Ovary (tissue), 7 donors: ENCODE measurements at regions not wholly inside any gene's neighbourhood (a gene's known extent, or its start where the extent isn't known, plus 50 kb on each side); places are given as distances from the start of the nearest gene placed in this dataset.

ENCODE experiments used
- DNase-seq, 5 donors: peaks; one replicate each; pipeline ENCODE4 v3.0.0-alpha.2; 2019 to 2020
- H3K27ac ChIP-seq, 2 donors: fragments of 200-600 bp; one replicate each; pipeline versions ENCODE4 v1.5.1 to v1.8.0; 2019 to 2022
- H3K27me3 ChIP-seq: fragments of 200-600 bp; one replicate; pipeline ENCODE4 v1.8.0; 2022
- H3K36me3 ChIP-seq: fragments of 200-600 bp; sonication (generic); one replicate; pipeline ENCODE4 v1.5.1; 2019
- H3K4me1 ChIP-seq: one replicate; pipeline ENCODE4 v1.8.1; 2013; ENCODE audit warnings: mild to moderate bottlenecking, moderate library complexity; ENCODE audit not compliant: insufficient read depth
- H3K4me3 ChIP-seq: fragments of 200-600 bp; sonication (generic); one replicate; pipeline ENCODE4 v1.5.1; 2017
- H3K9me3 ChIP-seq, 2 donors: fragments of 200-600 bp in 1 of 2; sonication (generic) in 1 of 2; one replicate each; pipeline versions ENCODE4 v1.5.1 to v1.8.1; 2013 to 2019; ENCODE audit warnings: mild to moderate bottlenecking in 1 of 2, moderate library complexity in 1 of 2
- CTCF ChIP-seq, 3 donors: fragments of 450-650 bp in 2 of 3; fragments of 200-600 bp in 1 of 3; IDR thresholded peaks; one replicate each; pipeline versions ENCODE4 v1.5.1 to v1.8.0; 2016 to 2022; ENCODE audit warnings: antibody characterized with exemption in 3 of 3, mild to moderate bottlenecking in 1 of 3
- EP300 ChIP-seq: sonication (generic); formaldehyde crosslinking; IDR thresholded peaks from one replicate; pipeline ENCODE4 v1.6.1; 2017; ENCODE audit warnings: antibody characterized with exemption
- POLR2A ChIP-seq: fragments of 450-650 bp; IDR thresholded peaks from one replicate; pipeline ENCODE4 v1.6.1; 2017; ENCODE audit warnings: antibody characterized with exemption, mild to moderate bottlenecking, moderate library complexity
- WGBS, 3 donors: extraction: QIAGEN DNeasy Blood & Tissue Kit in 1 of 3; methylation state at CpG; one replicate each; pipeline versions ENCODE4 v1.1.5 to v1.1.7; 2013 to 2017; 5-methylcytosine and 5-hydroxymethylcytosine counted together
- intact Hi-C, 4 donors: fragments of 100-400 bp; cut with DNase I; formaldehyde crosslinking; loops; one replicate each; pipeline versions ENCODE4 v1.11.0 to v1.15.1; 2022 to 2023
- donor health status: DM: no; HTN: no; CAD: no; lungs with moderate emphysema.
- donor health status: DM: no; HTN: no; CAD: no.
- donor health status: Bipolar disorder and iron deficiency.
- donor health status: DM: no; HTN: no; CAD: no.
- donor health status: DM: yes; HTN: yes; CAD: no.

- H3K36me3 ChIP-seq = no peaks in the 10 kb centered on the region
- TF ChIP-seq POLR2A = no peak
- TF ChIP-seq CTCF (IDR thresholded peaks at IDR 0.05) = no peak
- TF ChIP-seq EP300 = no peak
- H3K27me3 ChIP-seq = no peaks in the 10 kb centered on the region
- DNase-seq = no peak
- intact Hi-C loops = no loop called here
- H3K9me3 ChIP-seq = no peaks in the 10 kb centered on the region
- no peak overlapping the region for H3K4me3 ChIP-seq
- H3K27ac ChIP-seq = no peak overlapping the region
- no peaks in the 10 kb centered on the region for H3K4me1 ChIP-seq
Measured at GRCh38 chr6:144722925-144723324, 437.8 kb downstream of the UTRN start.

GRCh38 chr6:144723431-144723830 is 438.3 kb downstream of the UTRN start:
- H3K4me1 ChIP-seq = no peaks in the 10 kb centered on the region
- H3K27me3 ChIP-seq = no peaks in the 10 kb centered on the region
- TF ChIP-seq EP300 (no peak), POLR2A (no peak), CTCF (IDR thresholded peaks at IDR 0.05) (no peak)
- no peaks in the 10 kb centered on the region for H3K9me3 ChIP-seq
- no peak overlapping the region for H3K27ac ChIP-seq
- H3K36me3 ChIP-seq = no peaks in the 10 kb centered on the region
- no peak for DNase-seq
- no peak overlapping the region for H3K4me3 ChIP-seq
- intact Hi-C loops = no loop called here

- intact Hi-C loops = no loop called here
- whole genome bisulfite sequencing, 3 donors = 85 to 91% (median 88%) methylated on average over 2 of the region's 2 CpGs
- no peaks in the 10 kb centered on the region for H3K27me3 ChIP-seq
- DNase-seq = no peak
- no peak for TF ChIP-seq POLR2A
- TF ChIP-seq EP300 = no peak
- TF ChIP-seq CTCF (IDR thresholded peaks at IDR 0.05) = no peak
- no peak overlapping the region for H3K4me3 ChIP-seq
- no peaks in the 10 kb centered on the region for H3K4me1 ChIP-seq
- H3K9me3 ChIP-seq = no peaks in the 10 kb centered on the region
- H3K27ac ChIP-seq = no peak overlapping the region
- H3K36me3 ChIP-seq = no peaks in the 10 kb centered on the region
Measured at GRCh38 chr6:144724818-144725217, 439.7 kb downstream of the UTRN start.

- TF ChIP-seq EP300 (no peak), CTCF (IDR thresholded peaks at IDR 0.05) (no peak), POLR2A (no peak)
- no peaks in the 10 kb centered on the region for H3K4me1 ChIP-seq
- DNase-seq = no peak
- H3K27ac ChIP-seq = no peak overlapping the region
- H3K9me3 ChIP-seq = no peaks in the 10 kb centered on the region
- intact Hi-C loops = no loop called here
- H3K36me3 ChIP-seq = no peaks in the 10 kb centered on the region
- 86 to 91% (median 91%) methylated on average over 8 of the region's 8 CpGs for WGBS, 3 donors
- H3K4me3 ChIP-seq = no peak overlapping the region
- H3K27me3 ChIP-seq = no peaks in the 10 kb centered on the region
Measured at GRCh38 chr6:144725736-144726522, 440.8 kb downstream of the UTRN start.
